HG02588 (cell line): ENCODE measurements at regions not wholly inside any gene's neighbourhood (a gene's known extent, or its start where the extent isn't known, plus 50 kb on each side); places are given as distances from the start of the nearest gene placed in this dataset.

Experiments used
- ATAC-seq: cut with Tn5 transposase; IDR thresholded peaks from one replicate; pipeline ENCODE4 v1.9.1; 2021; ENCODE audit warnings: mild to moderate bottlenecking, moderate library complexity; ENCODE audit not compliant: unreplicated experiment

- no peak for ATAC-seq
Measured at GRCh38 chr11:95692526-95693260, 96.9 kb downstream of the FAM76B start.

- no peak for ATAC-seq
Measured at GRCh38 chr11:95690100-95690499, 99.5 kb downstream of the FAM76B start.

- ATAC-seq, result no peak
Measured at GRCh38 chr11:95688501-95689222, 100.9 kb downstream of the FAM76B start.

- no peak for ATAC-seq
Measured at GRCh38 chr11:95688015-95688414, 101.6 kb downstream of the FAM76B start.

GRCh38 chr11:95686265-95686664 is 103.3 kb downstream of the FAM76B start:
- no peak for ATAC-seq

GRCh38 chr11:95684701-95685100 is 104.9 kb downstream of the FAM76B start:
- no peak for ATAC-seq

- no peak for ATAC-seq
Measured at GRCh38 chr11:95684170-95684569, 105.4 kb downstream of the FAM76B start.

- ATAC-seq, result no peak
Measured at GRCh38 chr11:95682552-95682951, 107.0 kb downstream of the FAM76B start.

- peak; percentile 86 for ATAC-seq
Measured at GRCh38 chr11:95680169-95680929, 109.2 kb downstream of the FAM76B start.

- ATAC-seq, result no peak
Measured at GRCh38 chr11:95678988-95679387, 110.6 kb downstream of the FAM76B start.

- ATAC-seq, result no peak
Measured at GRCh38 chr11:95676308-95676707, 113.3 kb downstream of the FAM76B start.

GRCh38 chr11:95675585-95675984 is 114.0 kb downstream of the FAM76B start:
- ATAC-seq, result no peak

GRCh38 chr11:95674657-95675358 is 114.8 kb downstream of the FAM76B start:
- no peak for ATAC-seq

- ATAC-seq, result no peak
Measured at GRCh38 chr11:95671768-95672167, 117.8 kb downstream of the FAM76B start.

- no peak for ATAC-seq
Measured at GRCh38 chr11:95668131-95668530, 121.5 kb downstream of the FAM76B start.

GRCh38 chr11:95661162-95661561 is 128.4 kb downstream of the FAM76B start:
- ATAC-seq, result no peak

- no peak for ATAC-seq
Measured at GRCh38 chr11:95660038-95660437, 129.5 kb downstream of the FAM76B start.

- no peak for ATAC-seq
Measured at GRCh38 chr11:95659088-95659487, 130.5 kb downstream of the FAM76B start.

- no peak for ATAC-seq
Measured at GRCh38 chr11:95655536-95655935, 134.0 kb downstream of the FAM76B start.

GRCh38 chr11:95653680-95654079 is 135.9 kb downstream of the FAM76B start:
- no peak for ATAC-seq

GRCh38 chr11:95653099-95653498 is 136.5 kb downstream of the FAM76B start:
- ATAC-seq, result no peak
